ENCODE measurements at regions not wholly inside any gene's neighbourhood (a gene's known extent, or its start where the extent isn't known, plus 50 kb on each side); places are given as distances from the start of the nearest gene placed in this dataset.
A peak's percentile ranks its signal among the peaks of the same experiment; 100 is the strongest.
"Not testable (repeated sequence)": the region's sequence is repeated elsewhere in the genome, so short reads cannot be mapped to it uniquely, and the experiment has no call there.

DNA sequence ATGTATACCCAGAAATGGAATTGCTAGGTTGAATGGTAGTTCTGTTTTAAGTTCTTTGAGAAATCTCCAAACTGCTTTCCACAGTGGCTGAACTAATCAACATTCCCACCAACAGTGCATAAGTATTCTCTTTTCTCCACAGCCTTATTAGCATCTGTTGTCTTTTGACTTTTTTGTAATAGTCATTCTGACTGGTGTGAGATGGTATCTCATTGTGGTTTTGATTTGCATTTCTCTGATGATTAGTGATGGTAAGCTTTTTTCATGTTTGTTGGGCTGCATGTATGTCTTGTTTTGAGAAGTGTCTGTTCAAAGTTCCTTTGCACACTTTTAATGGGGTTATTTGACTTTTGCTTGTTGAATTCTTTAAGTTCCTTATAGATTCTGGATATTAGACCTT is 52.4 kb upstream of the EHHADH start:
- not testable (repeated sequence) for DNase-seq (ENCODE audit: low spot score)

DNA sequence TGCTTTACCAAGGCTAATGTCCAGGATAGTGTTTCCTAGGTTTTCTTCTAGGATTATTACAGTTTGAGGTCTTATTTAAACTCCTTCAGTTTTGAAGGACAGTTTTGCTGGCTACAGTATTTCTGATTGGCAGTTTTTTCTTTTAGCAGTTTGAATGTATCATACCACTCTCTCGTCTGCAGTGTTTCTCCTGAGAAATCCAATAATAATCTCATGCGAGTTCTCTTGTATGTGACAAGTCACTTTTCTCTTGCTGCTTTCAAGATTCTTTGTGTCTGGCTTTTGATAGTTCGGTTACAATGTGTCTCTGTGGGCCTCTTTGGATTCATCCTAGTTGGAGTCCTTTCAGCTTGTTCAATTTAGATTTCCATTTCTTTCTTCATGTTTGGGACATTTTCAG is 53.0 kb upstream of the EHHADH start:
- no peak for DNase-seq (ENCODE audit: low spot score)

DNA sequence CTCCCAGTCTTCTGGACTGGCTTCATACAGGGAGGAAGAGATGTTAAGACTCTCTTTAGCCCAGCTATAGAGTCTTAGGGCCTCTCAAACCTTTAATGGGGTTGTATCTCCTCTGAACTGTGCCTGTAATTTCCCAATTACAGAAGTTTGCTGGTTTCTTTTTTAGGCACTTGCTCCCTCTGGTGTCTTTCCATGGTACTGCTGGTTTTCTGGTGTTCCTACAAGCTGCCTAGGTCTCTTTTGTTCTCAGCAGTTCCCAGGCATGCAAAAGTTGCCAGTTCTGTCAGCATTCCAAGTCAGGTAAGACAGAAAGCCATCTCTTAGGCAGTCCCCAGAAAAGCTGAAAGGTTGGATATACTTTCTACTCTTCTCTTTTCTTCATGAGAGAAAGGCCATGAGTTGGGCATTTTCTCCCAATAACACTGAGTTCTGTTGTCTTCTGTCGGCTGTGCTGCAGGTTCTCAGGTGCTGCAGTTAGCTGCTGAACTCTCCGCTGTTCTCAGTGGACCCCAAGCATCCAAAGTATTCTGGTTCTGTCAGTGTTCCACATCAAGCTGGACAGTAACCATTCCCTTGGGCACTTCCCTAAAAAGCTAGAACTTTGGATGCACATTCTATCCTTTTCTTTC is 54.4 kb upstream of the EHHADH start:
- peak; percentile 73 for DNase-seq (ENCODE audit: low spot score)

DNA sequence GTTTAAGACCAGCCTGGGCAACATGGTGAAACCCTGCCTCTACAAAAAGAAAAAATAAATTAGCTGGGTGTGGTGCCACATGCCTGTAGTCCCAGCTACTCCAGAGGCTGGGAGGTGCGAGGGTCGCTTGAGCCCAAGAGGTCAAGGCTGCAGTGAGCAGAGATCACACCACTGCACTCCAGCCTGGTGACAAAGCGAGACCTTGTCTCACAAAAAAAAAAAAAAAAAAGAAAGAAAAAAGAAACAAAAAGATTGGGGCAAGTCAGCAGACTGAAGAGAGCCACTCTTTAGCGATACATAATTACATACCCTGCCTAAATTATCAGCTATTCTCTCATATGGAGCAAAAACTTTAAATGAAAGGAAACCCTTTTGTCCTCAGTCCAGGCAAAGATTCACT is 53.6 kb upstream of the MAP3K13 start:
- DNase-seq (ENCODE audit: low spot score): no peak

DNA sequence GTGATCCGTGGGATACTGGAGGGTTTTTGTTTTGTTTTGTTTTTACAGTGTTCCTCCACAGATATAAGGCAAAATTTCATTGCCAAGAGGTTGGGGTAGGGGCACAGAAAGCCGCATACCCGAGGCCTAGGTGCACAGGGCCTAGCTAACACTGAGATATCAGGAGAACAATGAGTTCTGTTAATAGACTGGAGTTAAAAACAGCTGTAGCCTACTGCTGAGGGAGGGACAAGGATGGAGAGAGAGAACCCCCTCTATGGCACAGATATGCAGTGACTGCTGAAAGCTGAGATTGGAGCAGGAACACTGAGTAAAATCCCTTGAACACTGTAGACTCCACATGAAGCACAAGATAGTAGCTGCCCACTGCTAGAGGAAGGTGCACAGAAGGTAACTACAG is 53.1 kb upstream of the MAP3K13 start:
- DNase-seq (ENCODE audit: low spot score): no peak

DNA sequence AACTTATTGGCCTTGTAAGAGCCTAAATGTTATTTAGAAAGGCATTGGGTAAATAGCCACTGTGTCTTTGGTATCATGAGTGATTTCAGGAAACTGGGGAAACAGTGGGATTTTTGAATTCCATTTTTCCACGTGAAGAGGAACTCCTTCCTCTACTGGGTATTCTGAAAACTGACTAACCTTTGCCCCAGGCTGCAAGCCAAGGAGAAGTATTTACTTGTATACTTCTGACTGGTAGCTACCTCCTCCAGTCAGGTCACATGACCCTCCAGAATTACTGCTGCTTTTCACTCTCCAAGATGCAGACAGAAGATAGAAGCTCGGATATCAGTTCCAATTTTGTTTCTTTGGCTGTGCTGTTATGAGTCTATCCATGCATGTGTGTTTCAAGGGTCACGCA is 50.9 kb upstream of the MAP3K13 start:
- no peak for DNase-seq (ENCODE audit: low spot score)
